Vagina (tissue), 2 donors: ENCODE measurements at regions not wholly inside any gene's neighbourhood (a gene's known extent, or its start where the extent isn't known, plus 50 kb on each side); places are given as distances from the start of the nearest gene placed in this dataset.

ENCODE experiments used
- DNase-seq, 2 donors: peaks; one replicate each; pipeline ENCODE4 v3.0.0-alpha.2; 2017; ENCODE audit errors: extremely low spot score in 2 of 2
- H3K27ac ChIP-seq: fragments of 200-600 bp; sonication (generic); one replicate; pipeline ENCODE4 v1.5.1; 2019
- H3K27me3 ChIP-seq: fragments of 200-600 bp; sonication (generic); one replicate; pipeline ENCODE4 v1.5.1; 2019
- H3K36me3 ChIP-seq, 2 donors: fragments of 200-600 bp; sonication (generic); one replicate each; pipeline ENCODE4 v1.5.1; 2017 to 2019
- H3K4me1 ChIP-seq: fragments of 200-600 bp; sonication (generic); one replicate; pipeline ENCODE4 v1.5.1; 2019
- H3K4me3 ChIP-seq, 2 donors: fragments of 200-600 bp; sonication (generic); 1 replicate in 1 of 2; 2 replicates in 1 of 2; pipeline ENCODE4 v1.5.1; 2016 to 2019
- H3K9me3 ChIP-seq: fragments of 200-600 bp; sonication (generic); one replicate; pipeline ENCODE4 v1.5.1; 2019
- POLR2A ChIP-seq, 2 donors: fragments of 450-650 bp; IDR thresholded peaks; one replicate each; pipeline ENCODE4 v1.6.1; 2017; ENCODE audit warnings: antibody characterized with exemption in 2 of 2, mild to moderate bottlenecking in 2 of 2, moderate library complexity in 2 of 2
- POLR2AphosphoS5 ChIP-seq, 2 donors: sonication (generic); formaldehyde crosslinking; IDR thresholded peaks; one replicate each; pipeline ENCODE4 v1.9.0; 2017; ENCODE audit warnings: antibody characterized with exemption in 2 of 2, mild to moderate bottlenecking in 2 of 2, low read depth in 1 of 2; ENCODE audit not compliant: insufficient read depth in 1 of 2
- intact Hi-C: fragments of 100-400 bp; cut with DNase I; formaldehyde crosslinking; loops from one replicate; pipeline ENCODE4 v1.15.1; 2023
- TF ChIP-seq, protein P1 (sequence below), 3 experiments: fragments of 450-650 bp in 2 of 3; fragments of 200-600 bp in 1 of 3; sonication (generic) in 1 of 3; IDR thresholded peaks; one replicate each; pipeline ENCODE4 v1.5.1; 2017 to 2019; ENCODE audit warnings: antibody characterized with exemption in 3 of 3, mild to moderate bottlenecking in 2 of 3, moderate library complexity in 2 of 3

DNA sequence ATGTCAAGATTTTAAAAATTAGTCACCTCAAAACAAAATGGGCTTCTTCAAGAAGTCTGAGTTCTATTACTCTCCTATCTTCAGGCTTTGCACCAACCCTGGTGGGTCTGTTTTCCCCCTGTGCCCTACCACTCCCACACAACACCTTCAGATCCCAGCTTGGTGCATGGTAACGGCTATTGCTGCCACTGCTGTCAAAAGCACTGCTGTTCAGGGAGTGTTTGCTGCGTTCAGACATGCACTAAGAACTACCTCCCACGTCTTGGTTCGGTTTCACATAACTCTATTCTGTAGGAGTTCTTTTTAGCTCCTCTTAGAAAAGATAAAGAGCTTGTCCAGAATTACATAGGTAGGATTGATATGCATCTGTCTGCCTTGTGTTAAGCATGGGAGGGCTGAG, 799.2 kb downstream of the NR2F2 start:
- H3K36me3 ChIP-seq = no peaks in the 10 kb centered on the region
- no peak for DNase-seq
- no peak for TF ChIP-seq POLR2AphosphoS5 (IDR thresholded peaks at IDR 0.05; ENCODE audit: insufficient read depth in 1 of 2, low read depth in 1 of 2)
- TF ChIP-seq, protein P1, sequence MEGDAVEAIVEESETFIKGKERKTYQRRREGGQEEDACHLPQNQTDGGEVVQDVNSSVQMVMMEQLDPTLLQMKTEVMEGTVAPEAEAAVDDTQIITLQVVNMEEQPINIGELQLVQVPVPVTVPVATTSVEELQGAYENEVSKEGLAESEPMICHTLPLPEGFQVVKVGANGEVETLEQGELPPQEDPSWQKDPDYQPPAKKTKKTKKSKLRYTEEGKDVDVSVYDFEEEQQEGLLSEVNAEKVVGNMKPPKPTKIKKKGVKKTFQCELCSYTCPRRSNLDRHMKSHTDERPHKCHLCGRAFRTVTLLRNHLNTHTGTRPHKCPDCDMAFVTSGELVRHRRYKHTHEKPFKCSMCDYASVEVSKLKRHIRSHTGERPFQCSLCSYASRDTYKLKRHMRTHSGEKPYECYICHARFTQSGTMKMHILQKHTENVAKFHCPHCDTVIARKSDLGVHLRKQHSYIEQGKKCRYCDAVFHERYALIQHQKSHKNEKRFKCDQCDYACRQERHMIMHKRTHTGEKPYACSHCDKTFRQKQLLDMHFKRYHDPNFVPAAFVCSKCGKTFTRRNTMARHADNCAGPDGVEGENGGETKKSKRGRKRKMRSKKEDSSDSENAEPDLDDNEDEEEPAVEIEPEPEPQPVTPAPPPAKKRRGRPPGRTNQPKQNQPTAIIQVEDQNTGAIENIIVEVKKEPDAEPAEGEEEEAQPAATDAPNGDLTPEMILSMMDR (IDR thresholded peaks at IDR 0.05) = no peak
- intact Hi-C loops = no loop called here
- H3K4me3 ChIP-seq = no peak overlapping the region
- H3K9me3 ChIP-seq = no peaks in the 10 kb centered on the region
- no peaks in the 10 kb centered on the region for H3K27me3 ChIP-seq
- H3K27ac ChIP-seq = no peak overlapping the region
- no peaks in the 10 kb centered on the region for H3K4me1 ChIP-seq

DNA sequence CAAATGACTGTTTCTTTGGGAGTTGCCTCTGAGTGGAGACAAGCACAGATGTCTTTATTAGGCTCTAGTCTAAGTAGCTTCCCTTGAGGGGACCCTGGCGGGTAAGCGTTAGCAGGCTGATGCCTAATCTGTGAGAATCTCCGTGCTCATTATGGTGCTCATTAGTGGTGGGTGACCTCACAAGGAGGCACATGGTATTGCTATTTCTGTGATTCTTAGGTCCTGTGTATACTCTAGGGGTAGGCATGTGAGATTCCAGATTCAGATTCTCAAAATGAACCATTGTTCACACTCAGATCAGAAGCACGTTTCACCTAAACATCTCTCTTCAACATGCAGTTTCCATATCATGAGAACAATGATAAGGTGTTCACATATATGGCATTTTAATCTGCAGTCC, 809.7 kb downstream of the NR2F2 start:
- no peak overlapping the region for H3K27ac ChIP-seq
- TF ChIP-seq, protein P1 (IDR thresholded peaks at IDR 0.05) = no peak
- TF ChIP-seq POLR2AphosphoS5 (IDR thresholded peaks at IDR 0.05; ENCODE audit: insufficient read depth in 1 of 2, low read depth in 1 of 2) = no peak
- no peaks in the 10 kb centered on the region for H3K4me1 ChIP-seq
- H3K27me3 ChIP-seq = no peaks in the 10 kb centered on the region
- intact Hi-C loops = no loop called here
- H3K36me3 ChIP-seq = no peaks in the 10 kb centered on the region
- no peak overlapping the region for H3K4me3 ChIP-seq
- no peak for DNase-seq
- no peaks in the 10 kb centered on the region for H3K9me3 ChIP-seq

DNA sequence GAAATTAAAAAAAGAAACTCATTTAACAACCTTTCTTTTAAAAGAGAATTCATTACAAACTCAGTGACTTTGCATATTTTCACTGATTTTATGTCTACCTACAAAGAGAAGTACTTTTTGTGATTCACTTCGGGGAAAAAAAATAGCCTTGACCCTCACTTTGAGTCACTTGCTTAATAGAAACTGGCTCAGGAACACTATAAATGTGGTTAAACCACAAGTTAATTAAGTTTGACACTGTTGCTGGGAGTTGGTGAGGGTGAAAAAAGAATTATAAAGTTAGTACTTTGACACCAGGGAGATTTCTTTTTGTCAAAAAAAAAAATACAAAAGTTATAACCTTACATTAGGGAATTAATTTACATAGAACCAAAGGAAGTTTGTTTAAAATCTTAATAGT, 810.9 kb downstream of the NR2F2 start:
- TF ChIP-seq POLR2AphosphoS5 (IDR thresholded peaks at IDR 0.05; ENCODE audit: insufficient read depth in 1 of 2, low read depth in 1 of 2) = no peak
- TF ChIP-seq, protein P1 (IDR thresholded peaks at IDR 0.05) = no peak
- no peak for TF ChIP-seq POLR2A (IDR thresholded peaks at IDR 0.05)
- Histone ChIP-seq H3K9me3 (no peaks in the 10 kb centered on the region), H3K36me3 (no peaks in the 10 kb centered on the region), H3K4me1 (no peaks in the 10 kb centered on the region), H3K4me3 (no peak overlapping the region), H3K27ac (no peak overlapping the region), H3K27me3 (no peaks in the 10 kb centered on the region)
- intact Hi-C loops = no loop called here
- DNase-seq = no peak

DNA sequence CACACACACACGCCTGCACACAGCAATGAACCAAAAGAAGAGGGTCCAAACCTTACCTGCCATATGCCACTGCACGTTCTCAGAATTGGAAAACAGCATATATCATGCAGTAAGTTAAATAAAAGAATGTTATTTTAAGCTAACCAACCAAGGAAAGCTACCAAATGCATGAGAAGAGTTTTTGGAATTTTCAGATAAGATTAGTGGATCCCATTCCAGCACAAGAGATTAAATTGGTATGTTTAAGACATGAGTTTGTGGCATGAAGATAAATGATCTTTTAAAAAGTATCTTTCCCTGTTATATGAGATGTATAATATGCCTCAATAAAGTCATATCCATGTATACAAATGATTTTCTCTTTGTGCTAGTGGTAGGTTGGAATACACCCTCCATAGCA, 811.4 kb downstream of the NR2F2 start:
- TF ChIP-seq POLR2A (IDR thresholded peaks at IDR 0.05) = no peak
- TF ChIP-seq, protein P1 (IDR thresholded peaks at IDR 0.05) = no peak

DNA sequence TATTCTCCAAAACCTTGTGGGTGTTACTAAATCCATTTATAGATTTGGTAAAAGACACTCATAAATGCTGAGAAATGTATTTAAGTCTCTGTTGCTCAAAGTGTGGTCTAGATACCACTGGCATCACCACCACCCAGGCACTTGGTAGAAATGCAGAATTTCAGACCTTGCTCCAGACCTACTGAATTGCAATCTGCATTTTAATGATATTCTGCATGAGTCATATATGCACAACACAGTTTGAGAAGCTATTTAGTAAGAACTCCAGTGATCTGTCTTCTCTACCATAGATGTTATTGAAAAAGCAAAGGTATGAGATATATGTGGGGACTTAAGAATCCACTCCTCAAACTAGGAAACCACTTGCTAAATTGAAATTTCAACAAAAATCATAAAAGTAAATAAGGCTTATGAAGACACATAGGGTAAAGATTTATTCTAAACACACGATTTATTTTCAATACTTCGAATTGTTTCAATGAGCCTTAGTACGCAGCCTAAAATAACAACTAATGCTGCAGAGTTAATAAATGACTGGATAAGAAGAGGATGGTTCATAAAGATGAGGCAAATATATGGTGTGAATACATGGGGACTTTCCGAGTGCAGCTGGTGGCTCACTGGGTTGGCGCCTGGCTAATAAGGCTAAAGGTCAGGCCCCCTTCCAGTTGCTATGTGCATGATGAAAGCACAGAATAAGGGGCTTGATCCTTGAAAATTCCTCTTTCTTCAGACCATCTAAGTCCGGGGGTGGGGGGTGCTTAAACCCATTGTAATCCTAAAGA, 813.3 kb downstream of the NR2F2 start:
- no peak for DNase-seq
- H3K4me1 ChIP-seq = no peaks in the 10 kb centered on the region
- intact Hi-C loops = no loop called here
- H3K9me3 ChIP-seq = no peaks in the 10 kb centered on the region
- H3K27ac ChIP-seq = no peak overlapping the region
- no peak for TF ChIP-seq POLR2AphosphoS5 (IDR thresholded peaks at IDR 0.05; ENCODE audit: insufficient read depth in 1 of 2, low read depth in 1 of 2)
- TF ChIP-seq, protein P1 (IDR thresholded peaks at IDR 0.05) = no peak
- H3K36me3 ChIP-seq = no peaks in the 10 kb centered on the region
- no peaks in the 10 kb centered on the region for H3K27me3 ChIP-seq
- H3K4me3 ChIP-seq = no peak overlapping the region

More for the DNA sequence above, 811.4 kb downstream of the NR2F2 start:
- no peaks in the 10 kb centered on the region for H3K9me3 ChIP-seq
- H3K36me3 ChIP-seq = no peaks in the 10 kb centered on the region
- H3K27ac ChIP-seq = no peak overlapping the region
- no peaks in the 10 kb centered on the region for H3K4me1 ChIP-seq
- no peaks in the 10 kb centered on the region for H3K27me3 ChIP-seq
- DNase-seq = no peak
- no peak overlapping the region for H3K4me3 ChIP-seq
- intact Hi-C loops = no loop called here
